Upper lobe of right lung (tissue), 1 donor: ENCODE measurements at regions not wholly inside any gene's neighbourhood (a gene's known extent, or its start where the extent isn't known, plus 50 kb on each side); places are given as distances from the start of the nearest gene placed in this dataset.

Source experiments
- ATAC-seq: fragments of 200-7000 bp; cut with Tn5 transposase; one replicate; pipeline ENCODE4 v1.9.1; 2020; ENCODE audit warnings: mild to moderate bottlenecking, moderate library complexity
- DNase-seq: peaks from one replicate; pipeline ENCODE4 v3.0.0-alpha.2; 2020
- H3K27ac ChIP-seq: fragments of 200-600 bp; one replicate; pipeline ENCODE4 v1.8.0; 2022
- H3K27me3 ChIP-seq: fragments of 200-600 bp; one replicate; pipeline ENCODE4 v1.8.0; 2022; ENCODE audit warnings: mild to moderate bottlenecking
- H3K36me3 ChIP-seq: fragments of 200-600 bp; one replicate; pipeline ENCODE4 v1.8.0; 2022
- H3K4me1 ChIP-seq: fragments of 200-600 bp; one replicate; pipeline ENCODE4 v1.8.0; 2022
- H3K4me3 ChIP-seq: fragments of 200-600 bp; one replicate; pipeline ENCODE4 v1.8.0; 2022; ENCODE audit warnings: mild to moderate bottlenecking
- H3K9me3 ChIP-seq: fragments of 200-600 bp; one replicate; pipeline ENCODE4 v1.8.0; 2022
- CTCF ChIP-seq: fragments of 200-600 bp; IDR thresholded peaks from one replicate; pipeline ENCODE4 v1.8.0; 2022; ENCODE audit warnings: antibody characterized with exemption
- intact Hi-C: fragments of 100-400 bp; cut with DNase I; formaldehyde crosslinking; loops from one replicate; pipeline ENCODE4 v1.11.0; 2022
- donor health status: DM: no; HTN: yes; CAD: no; lungs with severe emphysema.

GRCh38 chr9:82385633-82386032, 397.1 kb downstream of the SPATA31D1 start:
- no peak overlapping the region for H3K27ac ChIP-seq
- no peak overlapping the region for H3K4me3 ChIP-seq
- TF ChIP-seq CTCF: no peak
- no peaks in the 10 kb centered on the region for H3K36me3 ChIP-seq
- intact Hi-C loops: no loop called here
- H3K4me1 ChIP-seq: no peaks in the 10 kb centered on the region
- no peaks in the 10 kb centered on the region for H3K9me3 ChIP-seq
- DNase-seq (no peak), ATAC-seq (no peak)
- no peaks in the 10 kb centered on the region for H3K27me3 ChIP-seq

- Histone ChIP-seq H3K27me3 (no peaks in the 10 kb centered on the region), H3K4me1 (no peaks in the 10 kb centered on the region), H3K9me3 (no peaks in the 10 kb centered on the region), H3K4me3 (no peak overlapping the region), H3K27ac (no peak overlapping the region), H3K36me3 (no peaks in the 10 kb centered on the region)
- ATAC-seq (no peak), DNase-seq (no peak)
- TF ChIP-seq CTCF: no peak
- intact Hi-C loops: no loop called here
These were observed 409.0 kb downstream of the SPATA31D1 start for GRCh38 chr9:82397534-82397933.

- Histone ChIP-seq H3K4me3 (no peak overlapping the region), H3K9me3 (no peaks in the 10 kb centered on the region), H3K4me1 (no peaks in the 10 kb centered on the region), H3K27ac (no peak overlapping the region), H3K27me3 (no peaks in the 10 kb centered on the region), H3K36me3 (no peaks in the 10 kb centered on the region)
- no peak for ATAC-seq
- no peak for TF ChIP-seq CTCF
- intact Hi-C loops: no loop called here
- DNase-seq: no peak
These were observed 415.8 kb downstream of the SPATA31D1 start for GRCh38 chr9:82404196-82404870.

GRCh38 chr9:82404881-82405280, 416.3 kb downstream of the SPATA31D1 start:
- DNase-seq: no peak
- Histone ChIP-seq H3K27me3 (no peaks in the 10 kb centered on the region), H3K9me3 (no peaks in the 10 kb centered on the region), H3K4me1 (no peaks in the 10 kb centered on the region), H3K36me3 (no peaks in the 10 kb centered on the region), H3K27ac (no peak overlapping the region), H3K4me3 (no peak overlapping the region)
- no peak for TF ChIP-seq CTCF
- no peak for ATAC-seq
- intact Hi-C loops: no loop called here

- ATAC-seq: no peak
- H3K36me3 ChIP-seq: no peaks in the 10 kb centered on the region
- H3K4me3 ChIP-seq: no peak overlapping the region
- H3K4me1 ChIP-seq: no peaks in the 10 kb centered on the region
- intact Hi-C loops: no loop called here
- no peak overlapping the region for H3K27ac ChIP-seq
- no peak for DNase-seq
- no peaks in the 10 kb centered on the region for H3K27me3 ChIP-seq
- TF ChIP-seq CTCF: no peak
- no peaks in the 10 kb centered on the region for H3K9me3 ChIP-seq
These were observed 418.0 kb downstream of the SPATA31D1 start for GRCh38 chr9:82406456-82407085.
